ENCODE measurements at regions not wholly inside any gene's neighbourhood (a gene's known extent, or its start where the extent isn't known, plus 50 kb on each side); places are given as distances from the start of the nearest gene placed in this dataset.

DNA sequence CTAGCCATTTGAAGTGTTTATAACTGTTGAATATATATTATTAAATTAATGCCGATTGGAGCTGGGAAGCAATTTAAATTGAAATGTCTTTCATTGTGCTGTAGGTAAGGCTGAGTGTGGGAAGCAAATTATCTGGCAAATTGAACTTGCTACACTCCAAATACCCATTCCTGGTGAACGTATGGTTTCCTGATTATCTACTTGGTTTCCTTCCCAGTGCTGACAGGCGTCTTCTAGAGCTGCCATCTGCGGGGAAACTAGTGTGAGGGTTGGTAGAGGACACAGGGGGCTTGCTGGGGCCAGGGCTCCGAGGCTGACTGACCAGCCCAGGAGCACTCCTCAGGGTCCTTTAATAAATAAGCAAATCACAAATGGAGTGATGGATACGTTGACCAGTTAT lies 581.4 kb upstream of the LMCD1 start:
- TF ChIP-seq, protein P1, sequence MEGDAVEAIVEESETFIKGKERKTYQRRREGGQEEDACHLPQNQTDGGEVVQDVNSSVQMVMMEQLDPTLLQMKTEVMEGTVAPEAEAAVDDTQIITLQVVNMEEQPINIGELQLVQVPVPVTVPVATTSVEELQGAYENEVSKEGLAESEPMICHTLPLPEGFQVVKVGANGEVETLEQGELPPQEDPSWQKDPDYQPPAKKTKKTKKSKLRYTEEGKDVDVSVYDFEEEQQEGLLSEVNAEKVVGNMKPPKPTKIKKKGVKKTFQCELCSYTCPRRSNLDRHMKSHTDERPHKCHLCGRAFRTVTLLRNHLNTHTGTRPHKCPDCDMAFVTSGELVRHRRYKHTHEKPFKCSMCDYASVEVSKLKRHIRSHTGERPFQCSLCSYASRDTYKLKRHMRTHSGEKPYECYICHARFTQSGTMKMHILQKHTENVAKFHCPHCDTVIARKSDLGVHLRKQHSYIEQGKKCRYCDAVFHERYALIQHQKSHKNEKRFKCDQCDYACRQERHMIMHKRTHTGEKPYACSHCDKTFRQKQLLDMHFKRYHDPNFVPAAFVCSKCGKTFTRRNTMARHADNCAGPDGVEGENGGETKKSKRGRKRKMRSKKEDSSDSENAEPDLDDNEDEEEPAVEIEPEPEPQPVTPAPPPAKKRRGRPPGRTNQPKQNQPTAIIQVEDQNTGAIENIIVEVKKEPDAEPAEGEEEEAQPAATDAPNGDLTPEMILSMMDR (conservative IDR thresholded peaks at IDR 0.05; ENCODE audit: low read depth, low read length): no peak
- no peak for DNase-seq (ENCODE audit: low read depth)
- no peak overlapping the region for H3K4me3 ChIP-seq (ENCODE audit: low read depth, low read length)

DNA sequence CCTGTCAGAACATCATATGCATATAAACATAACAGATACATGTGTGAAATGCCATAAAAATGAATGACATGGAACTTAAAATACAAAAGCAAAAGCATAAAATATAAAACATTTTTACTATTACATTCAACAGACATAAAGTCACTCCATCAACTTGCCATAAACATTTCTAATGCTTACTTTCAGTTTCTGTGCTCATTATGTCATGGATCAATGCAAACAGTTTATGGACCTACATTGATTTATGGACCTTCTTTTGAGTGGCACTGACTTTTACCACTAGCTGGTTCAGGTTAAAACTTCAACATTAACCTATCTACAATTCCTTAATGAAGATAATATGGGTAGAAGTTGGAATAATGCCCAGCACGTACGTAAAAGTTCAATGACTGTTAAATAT lies 577.4 kb upstream of the LMCD1 start:
- TF ChIP-seq, protein P1 (conservative IDR thresholded peaks at IDR 0.05; ENCODE audit: low read depth, low read length): no peak
- no peak for DNase-seq (ENCODE audit: low read depth)
- no peak overlapping the region for H3K4me3 ChIP-seq (ENCODE audit: low read depth, low read length)

DNA sequence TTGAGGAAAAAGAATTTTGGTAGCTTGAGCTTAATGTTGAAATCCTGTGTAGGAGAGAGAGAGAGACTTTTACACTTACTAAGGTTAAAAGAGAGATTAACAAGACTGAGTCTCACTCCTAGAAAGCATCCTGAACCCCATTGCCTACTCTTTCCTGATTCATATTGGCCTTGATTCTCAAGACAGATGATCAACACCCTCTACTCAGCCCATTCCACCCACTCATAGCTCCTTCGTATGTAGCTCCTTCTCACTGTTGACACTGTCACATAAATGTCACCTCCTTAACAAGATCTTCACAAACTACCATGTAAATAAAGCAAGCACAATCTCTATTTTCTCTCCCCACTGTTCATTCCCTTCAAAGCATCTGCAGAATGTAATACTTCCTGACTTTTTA lies 574.6 kb upstream of the LMCD1 start:
- DNase-seq (ENCODE audit: low read depth): no peak
- TF ChIP-seq, protein P1 (conservative IDR thresholded peaks at IDR 0.05; ENCODE audit: low read depth, low read length): no peak
- H3K4me3 ChIP-seq (ENCODE audit: low read depth, low read length): no peak overlapping the region

DNA sequence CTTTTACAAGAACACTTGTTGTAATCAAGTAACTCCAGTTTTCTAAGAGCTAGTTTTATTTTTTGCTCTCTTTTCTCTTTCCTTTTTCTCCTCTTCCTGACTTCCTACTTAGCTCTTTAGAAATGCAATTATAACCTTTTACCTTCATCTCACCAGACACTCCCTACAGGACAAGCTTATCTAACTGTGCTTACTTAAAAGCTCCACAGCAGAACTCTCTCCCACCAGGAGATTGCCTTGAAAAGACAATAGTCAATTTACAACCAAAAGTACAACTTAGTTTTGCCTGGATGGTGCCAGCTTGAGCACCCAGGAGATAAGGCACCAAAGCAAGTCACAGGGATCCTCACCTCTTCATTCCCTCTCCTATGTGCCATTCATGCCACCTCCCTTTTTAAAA lies 573.8 kb upstream of the LMCD1 start:
- H3K4me3 ChIP-seq (ENCODE audit: low read depth, low read length): no peak overlapping the region
- TF ChIP-seq, protein P1 (conservative IDR thresholded peaks at IDR 0.05; ENCODE audit: low read depth, low read length): no peak
- no peak for DNase-seq (ENCODE audit: low read depth)

DNA sequence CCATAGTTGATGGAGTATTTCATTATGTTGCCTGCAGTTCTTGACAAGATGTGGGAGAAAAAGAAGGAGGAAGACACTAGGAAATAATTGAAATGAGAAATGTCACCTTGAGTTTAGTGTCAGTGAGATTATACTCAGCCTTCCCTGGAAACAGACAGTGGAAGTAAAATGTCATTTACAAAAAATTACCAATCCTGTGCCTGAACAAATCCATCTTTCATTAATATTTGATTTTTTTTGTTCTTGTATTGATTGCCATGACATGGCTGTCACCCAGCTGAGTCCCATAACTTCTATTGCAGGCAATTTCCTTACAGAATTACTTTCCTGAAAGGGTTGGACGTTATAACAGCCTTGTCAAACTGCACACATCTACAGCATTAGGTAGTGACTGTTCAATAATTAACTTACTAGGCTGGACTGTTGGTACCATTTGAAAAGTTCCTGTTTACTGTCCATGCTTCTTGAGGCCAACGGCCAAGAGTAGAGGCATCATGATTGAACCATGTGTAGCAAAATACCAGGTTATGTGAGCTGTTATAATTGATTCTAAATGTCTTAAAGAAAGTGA lies 572.2 kb upstream of the LMCD1 start:
- no peak overlapping the region for H3K4me3 ChIP-seq (ENCODE audit: low read depth, low read length)
- TF ChIP-seq, protein P1 (conservative IDR thresholded peaks at IDR 0.05; ENCODE audit: low read depth, low read length): no peak
- no peak for DNase-seq (ENCODE audit: low read depth)

DNA sequence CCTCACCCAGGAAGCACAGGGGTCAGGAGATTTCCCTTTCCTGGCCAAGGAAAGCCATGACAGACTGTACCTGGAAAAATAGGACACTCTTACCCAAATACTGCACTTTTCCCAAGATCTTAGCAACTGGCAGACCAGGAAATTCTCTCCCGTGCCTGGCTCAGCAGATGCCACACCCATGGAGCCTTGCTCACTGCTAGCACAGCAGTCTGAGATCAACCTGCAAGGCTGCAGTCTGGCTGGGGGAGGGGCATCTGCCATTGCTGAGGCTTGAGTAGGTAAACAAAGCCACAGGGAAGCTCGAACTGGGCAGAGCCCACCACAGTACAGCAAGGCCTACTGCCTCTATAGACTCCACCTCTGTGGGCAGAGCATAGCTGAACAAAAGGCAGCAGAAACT lies 567.3 kb upstream of the LMCD1 start:
- TF ChIP-seq, protein P1 (conservative IDR thresholded peaks at IDR 0.05; ENCODE audit: low read depth, low read length): no peak
- no peak for DNase-seq (ENCODE audit: low read depth)
- no peak overlapping the region for H3K4me3 ChIP-seq (ENCODE audit: low read depth, low read length)

DNA sequence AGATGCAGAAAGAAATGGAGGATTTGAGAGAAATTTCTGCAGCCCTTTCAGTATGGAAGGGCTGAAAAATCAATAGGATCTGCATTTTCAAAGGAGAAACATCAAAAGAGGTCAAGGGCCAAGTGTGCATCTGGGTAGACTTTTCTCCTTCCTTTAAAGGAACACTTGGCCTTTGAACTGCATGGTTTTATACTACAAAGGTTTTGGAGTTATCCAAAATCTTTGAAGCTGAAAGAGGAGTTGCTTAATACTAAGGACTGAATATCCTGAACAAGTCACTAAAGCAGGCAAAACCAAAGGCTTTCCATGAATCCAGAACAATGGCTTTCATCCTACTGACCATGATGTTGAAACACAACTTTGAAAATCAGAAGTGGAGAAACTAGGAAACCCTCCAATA lies 553.7 kb upstream of the LMCD1 start:
- no peak overlapping the region for H3K4me3 ChIP-seq (ENCODE audit: low read depth, low read length)
- DNase-seq (ENCODE audit: low read depth): no peak

More for the DNA sequence above, 553.7 kb upstream of the LMCD1 start:
- TF ChIP-seq, protein P1 (conservative IDR thresholded peaks at IDR 0.05; ENCODE audit: low read depth, low read length): no peak

All from choroid plexus epithelial cell (primary cell).